Natural killer cell (primary cell): ENCODE measurements at regions not wholly inside any gene's neighbourhood (a gene's known extent, or its start where the extent isn't known, plus 50 kb on each side); places are given as distances from the start of the nearest gene placed in this dataset.

ENCODE experiments used
- ATAC-seq, 3 donors: fragments of 150-1000 bp in 2 of 3; fragments of 200-7000 bp in 1 of 3; cut with Tn5 transposase; 1 replicate in 1 of 3; 2 replicates in 2 of 3; pipeline ENCODE4 v1.10.0; 2021; ENCODE audit warnings: mild to moderate bottlenecking in 2 of 3, moderate library complexity in 2 of 3
- DNase-seq, 2 donors: peaks; one replicate each; pipeline versions ENCODE4 v3.0.0 to v3.0.0-alpha.2; 2013 to 2021; ENCODE audit warnings: mixed read lengths in 1 of 2
- H3K27ac ChIP-seq: one replicate; pipeline ENCODE4 v1.5.1; 2013; ENCODE audit warnings: mild to moderate bottlenecking, low read length
- H3K27me3 ChIP-seq: one replicate; pipeline ENCODE4 v1.6.1; 2013; ENCODE audit warnings: low read length; ENCODE audit not compliant: control insufficient read depth, insufficient read depth
- H3K36me3 ChIP-seq: one replicate; pipeline ENCODE4 v1.6.1; 2013; ENCODE audit warnings: low read length; ENCODE audit not compliant: control insufficient read depth, insufficient read depth
- H3K4me1 ChIP-seq: one replicate; pipeline ENCODE4 v1.6.1; 2013; ENCODE audit warnings: low read length; ENCODE audit not compliant: control insufficient read depth, insufficient read depth
- H3K4me3 ChIP-seq: one replicate; pipeline ENCODE4 v1.5.1; 2013; ENCODE audit warnings: low read length
- H3K9me3 ChIP-seq: one replicate; pipeline ENCODE4 v1.6.1; 2013; ENCODE audit warnings: low read length; ENCODE audit not compliant: control insufficient read depth, insufficient read depth
- H3K27ac Mint-ChIP-seq, 2 donors: one replicate each; pipeline ENCODE4 v1.8.0; 2022; ENCODE audit warnings: mild to moderate bottlenecking in 2 of 2, mixed read lengths in 2 of 2, moderate library complexity in 1 of 2
- H3K27me3 Mint-ChIP-seq, 2 donors: one replicate each; pipeline ENCODE4 v1.8.0; 2022; ENCODE audit warnings: low read depth in 2 of 2, mixed read lengths in 2 of 2
- H3K36me3 Mint-ChIP-seq: one replicate; pipeline ENCODE4 v1.8.0; 2022; ENCODE audit warnings: mixed read lengths
- H3K4me1 Mint-ChIP-seq, 2 donors: one replicate each; pipeline ENCODE4 v1.8.0; 2022; ENCODE audit warnings: mixed read lengths in 2 of 2
- H3K4me3 Mint-ChIP-seq: one replicate; pipeline ENCODE4 v1.8.0; 2022; ENCODE audit warnings: mild to moderate bottlenecking, moderate library complexity, mixed read lengths
- H3K9me3 Mint-ChIP-seq, 2 donors: one replicate each; pipeline ENCODE4 v1.8.0; 2022; ENCODE audit warnings: mixed read lengths in 2 of 2
- WGBS: methylation state at CpG from one replicate; pipeline ENCODE4 v1.1.7; 2013; ENCODE audit warnings: missing lambda C conversion rate; ENCODE audit not compliant: insufficient coverage; 5-methylcytosine and 5-hydroxymethylcytosine counted together
- intact Hi-C: fragments of 100-400 bp; cut with micrococcal nuclease; formaldehyde crosslinking; loops from one replicate; pipeline ENCODE4 v1.14.2; 2022
- TF ChIP-seq, protein P1 (sequence below): fragments of 200-600 bp; IDR thresholded peaks from one replicate; pipeline ENCODE4 v1.8.0; 2022; ENCODE audit warnings: antibody characterized with exemption

GRCh38 chr6:167736486-167737204, 90.1 kb upstream of the AFDN start:
- H3K9me3 ChIP-seq = no peaks in the 10 kb centered on the region
- no peaks in the 10 kb centered on the region for H3K36me3 Mint-ChIP-seq
- peaks cover 7 to 12% of the 10 kb centered on the region in 2 donors for H3K27me3 Mint-ChIP-seq
- H3K27ac Mint-ChIP-seq = no peak overlapping the region
- H3K4me3 ChIP-seq = no peak overlapping the region
- no peak for DNase-seq
- H3K4me1 ChIP-seq = no peaks in the 10 kb centered on the region
- no peaks in the 10 kb centered on the region for H3K36me3 ChIP-seq
- intact Hi-C loops = no loop called here
- no peak overlapping the region for H3K4me3 Mint-ChIP-seq
- peaks cover 0 to 2% of the 10 kb centered on the region in 2 donors for H3K9me3 Mint-ChIP-seq
- TF ChIP-seq, protein P1, sequence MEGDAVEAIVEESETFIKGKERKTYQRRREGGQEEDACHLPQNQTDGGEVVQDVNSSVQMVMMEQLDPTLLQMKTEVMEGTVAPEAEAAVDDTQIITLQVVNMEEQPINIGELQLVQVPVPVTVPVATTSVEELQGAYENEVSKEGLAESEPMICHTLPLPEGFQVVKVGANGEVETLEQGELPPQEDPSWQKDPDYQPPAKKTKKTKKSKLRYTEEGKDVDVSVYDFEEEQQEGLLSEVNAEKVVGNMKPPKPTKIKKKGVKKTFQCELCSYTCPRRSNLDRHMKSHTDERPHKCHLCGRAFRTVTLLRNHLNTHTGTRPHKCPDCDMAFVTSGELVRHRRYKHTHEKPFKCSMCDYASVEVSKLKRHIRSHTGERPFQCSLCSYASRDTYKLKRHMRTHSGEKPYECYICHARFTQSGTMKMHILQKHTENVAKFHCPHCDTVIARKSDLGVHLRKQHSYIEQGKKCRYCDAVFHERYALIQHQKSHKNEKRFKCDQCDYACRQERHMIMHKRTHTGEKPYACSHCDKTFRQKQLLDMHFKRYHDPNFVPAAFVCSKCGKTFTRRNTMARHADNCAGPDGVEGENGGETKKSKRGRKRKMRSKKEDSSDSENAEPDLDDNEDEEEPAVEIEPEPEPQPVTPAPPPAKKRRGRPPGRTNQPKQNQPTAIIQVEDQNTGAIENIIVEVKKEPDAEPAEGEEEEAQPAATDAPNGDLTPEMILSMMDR = no peak
- no peaks in the 10 kb centered on the region for H3K4me1 Mint-ChIP-seq
- ATAC-seq = no peak
- WGBS = 90% methylated on average over 18 of the region's 18 CpGs
- no peaks in the 10 kb centered on the region for H3K27me3 ChIP-seq
- no peak overlapping the region for H3K27ac ChIP-seq

- H3K36me3 Mint-ChIP-seq = no peaks in the 10 kb centered on the region
Measured at GRCh38 chr6:167737205-167737830, 89.4 kb upstream of the AFDN start.

GRCh38 chr6:167738386-167738785, 88.3 kb upstream of the AFDN start:
- TF ChIP-seq, protein P1 = no peak
- Histone ChIP-seq H3K9me3 (no peaks in the 10 kb centered on the region), H3K27me3 (no peaks in the 10 kb centered on the region), H3K27ac (no peak overlapping the region), H3K4me3 (no peak overlapping the region), H3K36me3 (no peaks in the 10 kb centered on the region), H3K4me1 (no peaks in the 10 kb centered on the region)
- Mint-ChIP-seq H3K4me3 (no peak overlapping the region), H3K27me3 (peaks cover 7 to 12% of the 10 kb centered on the region in 2 donors), H3K4me1 (no peaks in the 10 kb centered on the region), H3K27ac (no peak overlapping the region), H3K36me3 (no peaks in the 10 kb centered on the region), H3K9me3 (peaks cover 0 to 2% of the 10 kb centered on the region in 2 donors)
- intact Hi-C loops = no loop called here
- ATAC-seq = no peak
- no peak for DNase-seq
- 90% methylated on average over 13 of the region's 13 CpGs for WGBS

More at GRCh38 chr6:167737205-167737830, 89.4 kb upstream of the AFDN start:
- H3K27me3 Mint-ChIP-seq = peaks cover 7 to 12% of the 10 kb centered on the region in 2 donors
- no peak overlapping the region for H3K27ac ChIP-seq
- H3K9me3 Mint-ChIP-seq = peaks cover 0 to 2% of the 10 kb centered on the region in 2 donors
- no peaks in the 10 kb centered on the region for H3K36me3 ChIP-seq
- H3K4me3 Mint-ChIP-seq = no peak overlapping the region
- no peak overlapping the region for H3K27ac Mint-ChIP-seq
- 89% methylated on average over 23 of the region's 23 CpGs for WGBS
- intact Hi-C loops = no loop called here
- TF ChIP-seq, protein P1 = no peak
- H3K27me3 ChIP-seq = no peaks in the 10 kb centered on the region
- no peaks in the 10 kb centered on the region for H3K4me1 ChIP-seq
- ATAC-seq (no peak), DNase-seq (no peak)
- no peak overlapping the region for H3K4me3 ChIP-seq
- no peaks in the 10 kb centered on the region for H3K9me3 ChIP-seq
- H3K4me1 Mint-ChIP-seq = no peaks in the 10 kb centered on the region
